ENCODE measurements at regions not wholly inside any gene's neighbourhood (a gene's known extent, or its start where the extent isn't known, plus 50 kb on each side); places are given as distances from the start of the nearest gene placed in this dataset.

DNA sequence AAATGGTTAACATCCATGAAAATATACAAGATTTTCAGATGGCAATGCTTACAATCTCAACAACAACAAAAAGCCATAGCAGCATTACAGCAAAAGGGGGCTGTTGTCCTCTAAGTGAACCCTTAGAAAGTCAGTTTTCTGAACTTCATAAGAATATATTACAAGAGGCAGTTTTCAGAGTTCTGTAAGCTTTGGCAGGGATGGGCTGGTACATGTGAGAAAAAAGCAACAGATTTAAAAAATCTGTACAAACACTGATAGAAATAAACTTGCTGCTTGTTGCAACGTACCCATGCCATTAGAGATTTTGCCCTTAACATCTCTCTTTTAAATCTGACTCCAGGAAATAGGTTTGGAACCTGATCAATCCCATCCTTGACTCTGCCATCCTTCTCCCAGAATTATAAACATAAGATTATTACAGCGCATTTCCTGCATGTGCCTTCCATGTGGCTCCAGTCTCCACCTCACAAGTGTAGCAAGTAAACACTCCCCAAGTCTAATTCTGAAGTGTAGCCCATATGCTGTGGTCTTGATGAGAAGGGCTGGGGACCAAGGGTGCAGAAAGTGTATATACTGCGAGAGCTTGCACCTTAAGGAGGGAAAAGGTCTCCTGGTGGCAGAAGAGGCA, 101.4 kb upstream of the TSPAN2 start:
- H3K36me3 Mint-ChIP-seq (ENCODE audit: insufficient read depth in 1 of 3, low read depth in 3 of 3): no peaks in the 10 kb centered on the region
- no peak overlapping the region for H2BK5ac ChIP-seq (ENCODE audit: insufficient read length, low read length)
- H3K14ac ChIP-seq (ENCODE audit: insufficient read depth, low read length): no peak overlapping the region
- H3K4me1 ChIP-seq (ENCODE audit: insufficient read depth, low read length): no peaks in the 10 kb centered on the region
- no peak overlapping the region for H3K18ac ChIP-seq (ENCODE audit: insufficient read length, low read depth, low read length)
- no peaks in the 10 kb centered on the region for H3K9me3 ChIP-seq (ENCODE audit: control insufficient read depth, low read depth, low read length)
- no peak overlapping the region for H3K27ac ChIP-seq (ENCODE audit: insufficient read length, low read depth, low read length)
- no peak overlapping the region for H2AFZ ChIP-seq (ENCODE audit: low read length)
- peaks cover 6 to 8% of the 10 kb centered on the region in 2 experiments; a peak in 3 of 4 replicates for H3K4me1 Mint-ChIP-seq
- H2BK15ac ChIP-seq (ENCODE audit: low read depth, low read length): no peak overlapping the region
- TF ChIP-seq, protein P1, sequence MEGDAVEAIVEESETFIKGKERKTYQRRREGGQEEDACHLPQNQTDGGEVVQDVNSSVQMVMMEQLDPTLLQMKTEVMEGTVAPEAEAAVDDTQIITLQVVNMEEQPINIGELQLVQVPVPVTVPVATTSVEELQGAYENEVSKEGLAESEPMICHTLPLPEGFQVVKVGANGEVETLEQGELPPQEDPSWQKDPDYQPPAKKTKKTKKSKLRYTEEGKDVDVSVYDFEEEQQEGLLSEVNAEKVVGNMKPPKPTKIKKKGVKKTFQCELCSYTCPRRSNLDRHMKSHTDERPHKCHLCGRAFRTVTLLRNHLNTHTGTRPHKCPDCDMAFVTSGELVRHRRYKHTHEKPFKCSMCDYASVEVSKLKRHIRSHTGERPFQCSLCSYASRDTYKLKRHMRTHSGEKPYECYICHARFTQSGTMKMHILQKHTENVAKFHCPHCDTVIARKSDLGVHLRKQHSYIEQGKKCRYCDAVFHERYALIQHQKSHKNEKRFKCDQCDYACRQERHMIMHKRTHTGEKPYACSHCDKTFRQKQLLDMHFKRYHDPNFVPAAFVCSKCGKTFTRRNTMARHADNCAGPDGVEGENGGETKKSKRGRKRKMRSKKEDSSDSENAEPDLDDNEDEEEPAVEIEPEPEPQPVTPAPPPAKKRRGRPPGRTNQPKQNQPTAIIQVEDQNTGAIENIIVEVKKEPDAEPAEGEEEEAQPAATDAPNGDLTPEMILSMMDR (conservative IDR thresholded peaks at IDR 0.05): no peak
- no peak overlapping the region for H3K4ac ChIP-seq (ENCODE audit: low read depth, low read length)
- no peak overlapping the region for H2BK120ac ChIP-seq (ENCODE audit: low read depth, low read length, poor library complexity, severe bottlenecking)
- no peaks in the 10 kb centered on the region for H3K79me1 ChIP-seq (ENCODE audit: insufficient read depth, low read depth, low read length, poor library complexity, severe bottlenecking)
- no CpG with 5 or more reads among the region's 3 CpGs for WGBS (ENCODE audit: extremely low coverage, insufficient read length, low lambda C conversion rate)
- H3K27me3 Mint-ChIP-seq (ENCODE audit: low read depth): peaks cover 1% of the 10 kb centered on the region; the same call in 1 of the 2 replicates
- H2AK5ac ChIP-seq (ENCODE audit: insufficient read length, low read length): no peak overlapping the region
- H3K79me2 ChIP-seq (ENCODE audit: insufficient read depth, low read length): no peaks in the 10 kb centered on the region
- H3K9ac ChIP-seq (ENCODE audit: extremely low read depth, insufficient read length, low read length): no peak overlapping the region
- no peaks in the 10 kb centered on the region for H4K20me1 ChIP-seq (ENCODE audit: control insufficient read depth, insufficient read depth, insufficient read length)
- no peak overlapping the region for H4K5ac ChIP-seq (ENCODE audit: insufficient read length, low read depth, low read length)
- no peak overlapping the region for H4K8ac ChIP-seq (replicated peaks; ENCODE audit: insufficient read length, low read depth, low read length)
- no peak overlapping the region for H3K56ac ChIP-seq (ENCODE audit: insufficient read length, low read depth, low read length)
- H2BK20ac ChIP-seq (ENCODE audit: low read depth, low read length, poor library complexity, severe bottlenecking): no peak overlapping the region
- H3K9me3 Mint-ChIP-seq: no peaks in the 10 kb centered on the region
- no peak for DNase-seq
- H3K4me3 Mint-ChIP-seq: no peak overlapping the region
- no peak overlapping the region for H3K4me2 ChIP-seq (ENCODE audit: insufficient read depth, insufficient read length, low read length)
- no peak overlapping the region for H3T11ph ChIP-seq (ENCODE audit: low read length)
- H3K23ac ChIP-seq (ENCODE audit: insufficient read length, low read depth, low read length): no peak overlapping the region
- no peaks in the 10 kb centered on the region for H3K27me3 ChIP-seq (ENCODE audit: insufficient read depth, low read length)
- H3K23me2 ChIP-seq (ENCODE audit: insufficient read length, low read depth, low read length, poor library complexity, severe bottlenecking): no peaks in the 10 kb centered on the region
- no peak overlapping the region for H3K27ac Mint-ChIP-seq
- H2BK12ac ChIP-seq (ENCODE audit: insufficient read length, low read depth, low read length): no peak overlapping the region
- H4K91ac ChIP-seq (ENCODE audit: insufficient read length, low read depth, low read length): no peak overlapping the region
